Body of pancreas (tissue), 4 donors: ENCODE measurements at regions not wholly inside any gene's neighbourhood (a gene's known extent, or its start where the extent isn't known, plus 50 kb on each side); places are given as distances from the start of the nearest gene placed in this dataset.

Experiments
- POLR2A ChIP-seq, 3 donors: fragments of 450-650 bp; IDR thresholded peaks; one replicate each; pipeline ENCODE4 v1.6.1; 2016; ENCODE audit warnings: antibody characterized with exemption in 3 of 3, mild to moderate bottlenecking in 2 of 3
- TF ChIP-seq, protein P1 (sequence below), 7 experiments: fragments of 450-650 bp in 4 of 7; fragments of 200-600 bp in 3 of 7; sonication (generic) in 3 of 7; IDR thresholded peaks; one replicate each; pipeline ENCODE4 v1.5.1; 2016 to 2019; ENCODE audit warnings: antibody characterized with exemption in 7 of 7

DNA sequence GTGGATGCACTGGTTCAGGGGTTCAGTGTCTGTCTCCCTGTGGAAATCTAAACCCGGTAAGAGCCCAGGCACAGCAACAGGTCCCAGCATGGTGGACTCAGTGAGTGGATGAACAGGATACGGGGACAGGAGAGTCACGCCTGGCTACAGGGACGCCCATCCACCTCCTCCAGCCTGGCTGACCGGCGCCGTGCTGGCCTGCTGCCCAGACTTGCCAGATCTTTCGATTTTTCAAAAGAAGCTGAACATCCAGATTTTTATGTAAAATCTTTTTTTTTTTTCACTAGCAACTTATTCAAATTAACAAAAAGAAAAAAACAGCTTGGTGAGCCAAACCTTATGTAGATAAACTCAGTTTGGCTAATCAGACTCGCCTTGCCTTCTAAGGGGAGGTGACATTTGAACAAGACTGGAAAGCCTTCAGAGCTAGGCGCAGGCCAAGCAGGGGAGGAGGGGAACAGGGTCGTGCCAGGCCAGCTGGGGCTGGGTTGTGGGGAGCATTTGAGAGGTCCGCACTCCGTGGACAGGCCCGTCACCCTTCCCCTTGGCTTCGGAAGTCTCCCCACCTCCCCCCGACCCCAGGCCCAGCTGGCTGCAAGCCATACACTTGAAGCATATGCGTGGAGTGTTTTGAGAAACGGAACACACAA, 87.8 kb upstream of the NCOR2 start:
- TF ChIP-seq, protein P1, sequence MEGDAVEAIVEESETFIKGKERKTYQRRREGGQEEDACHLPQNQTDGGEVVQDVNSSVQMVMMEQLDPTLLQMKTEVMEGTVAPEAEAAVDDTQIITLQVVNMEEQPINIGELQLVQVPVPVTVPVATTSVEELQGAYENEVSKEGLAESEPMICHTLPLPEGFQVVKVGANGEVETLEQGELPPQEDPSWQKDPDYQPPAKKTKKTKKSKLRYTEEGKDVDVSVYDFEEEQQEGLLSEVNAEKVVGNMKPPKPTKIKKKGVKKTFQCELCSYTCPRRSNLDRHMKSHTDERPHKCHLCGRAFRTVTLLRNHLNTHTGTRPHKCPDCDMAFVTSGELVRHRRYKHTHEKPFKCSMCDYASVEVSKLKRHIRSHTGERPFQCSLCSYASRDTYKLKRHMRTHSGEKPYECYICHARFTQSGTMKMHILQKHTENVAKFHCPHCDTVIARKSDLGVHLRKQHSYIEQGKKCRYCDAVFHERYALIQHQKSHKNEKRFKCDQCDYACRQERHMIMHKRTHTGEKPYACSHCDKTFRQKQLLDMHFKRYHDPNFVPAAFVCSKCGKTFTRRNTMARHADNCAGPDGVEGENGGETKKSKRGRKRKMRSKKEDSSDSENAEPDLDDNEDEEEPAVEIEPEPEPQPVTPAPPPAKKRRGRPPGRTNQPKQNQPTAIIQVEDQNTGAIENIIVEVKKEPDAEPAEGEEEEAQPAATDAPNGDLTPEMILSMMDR (IDR thresholded peaks at IDR 0.05): no peak
- no peak for TF ChIP-seq POLR2A (IDR thresholded peaks at IDR 0.05)
